Body of pancreas (tissue), 4 donors: ENCODE measurements at regions not wholly inside any gene's neighbourhood (a gene's known extent, or its start where the extent isn't known, plus 50 kb on each side); places are given as distances from the start of the nearest gene placed in this dataset.

Source experiments
- ATAC-seq: fragments of 150-250 bp; one replicate; pipeline ENCODE4 v1.9.1; 2016
- DNase-seq, 4 donors: peaks; one replicate each; pipeline ENCODE4 v3.0.0-alpha.2; 2019
- H3K27ac ChIP-seq, 4 donors: fragments of 200-600 bp; sonication (generic); 1 replicate in 3 of 4; 2 replicates in 1 of 4; pipeline versions ENCODE4 v1.5.1 to v1.6.1; 2016 to 2019; ENCODE audit warnings: mild to moderate bottlenecking in 1 of 4, mixed read lengths in 1 of 4, moderate library complexity in 1 of 4
- H3K27me3 ChIP-seq, 2 donors: fragments of 200-600 bp; sonication (generic); one replicate each; pipeline ENCODE4 v1.6.0; 2016; ENCODE audit warnings: mild to moderate bottlenecking in 1 of 2
- H3K36me3 ChIP-seq, 2 donors: fragments of 200-600 bp; sonication (generic); replicated peaks in 1 of 2; 2 replicates each; pipeline ENCODE4 v1.5.1; 2016; ENCODE audit warnings: low read depth in 2 of 2; ENCODE audit not compliant: insufficient read depth in 1 of 2
- H3K4me1 ChIP-seq: fragments of 200-600 bp; sonication (generic); one replicate; pipeline ENCODE4 v1.6.0; 2016
- H3K4me3 ChIP-seq, 2 donors: fragments of 200-600 bp; sonication (generic); 1 replicate in 1 of 2; 2 replicates in 1 of 2; pipeline ENCODE4 v1.5.1; 2016 to 2019
- H3K9me3 ChIP-seq, 3 donors: fragments of 200-600 bp; sonication (generic); 1 replicate in 2 of 3; 2 replicates in 1 of 3; pipeline ENCODE4 v1.5.1; 2016
- CTCF ChIP-seq, 7 experiments: fragments of 450-650 bp in 4 of 7; fragments of 200-600 bp in 3 of 7; sonication (generic) in 3 of 7; IDR thresholded peaks; one replicate each; pipeline ENCODE4 v1.5.1; 2016 to 2019; ENCODE audit warnings: antibody characterized with exemption in 7 of 7
- POLR2A ChIP-seq, 3 donors: fragments of 450-650 bp; IDR thresholded peaks; one replicate each; pipeline ENCODE4 v1.6.1; 2016; ENCODE audit warnings: antibody characterized with exemption in 3 of 3, mild to moderate bottlenecking in 2 of 3
- WGBS, 2 donors: methylation state at CpG; one replicate each; pipeline ENCODE4 v1.1.5; 2017; 5-methylcytosine and 5-hydroxymethylcytosine counted together
- intact Hi-C: fragments of 100-400 bp; cut with DNase I; formaldehyde crosslinking; loops from one replicate; pipeline ENCODE4 v1.15.1; 2023

- H3K27me3 ChIP-seq = no peaks in the 10 kb centered on the region
- H3K27ac ChIP-seq = no peak overlapping the region
- H3K9me3 ChIP-seq = peaks cover 0 to 6% (median 0%) of the 10 kb centered on the region in 3 donors
- H3K4me1 ChIP-seq = peaks cover 15% of the 10 kb centered on the region
- ATAC-seq (no peak), DNase-seq (no peak)
- intact Hi-C loops = no loop called here
- WGBS, 2 donors = 87 to 98% methylated on average over 4 of the region's 4 CpGs
- TF ChIP-seq CTCF (IDR thresholded peaks at IDR 0.05) = no peak
- TF ChIP-seq POLR2A (IDR thresholded peaks at IDR 0.05) = no peak
- no peaks in the 10 kb centered on the region for H3K36me3 ChIP-seq
- no peak overlapping the region for H3K4me3 ChIP-seq
Observed at GRCh38 chr5:124584991-124585715, 161.3 kb downstream of the ZNF608 start.

- Histone ChIP-seq H3K27me3 (no peaks in the 10 kb centered on the region), H3K9me3 (peaks cover 0 to 6% (median 0%) of the 10 kb centered on the region in 3 donors), H3K27ac (no peak overlapping the region), H3K36me3 (no peaks in the 10 kb centered on the region), H3K4me1 (peaks cover 15% of the 10 kb centered on the region), H3K4me3 (no peak overlapping the region)
- no peak for DNase-seq
- 88 to 97% methylated on average over 7 of the region's 7 CpGs for WGBS, 2 donors
- ATAC-seq = no peak
- TF ChIP-seq CTCF (IDR thresholded peaks at IDR 0.05) (no peak), POLR2A (IDR thresholded peaks at IDR 0.05) (no peak)
- intact Hi-C loops = no loop called here
Observed at GRCh38 chr5:124583469-124584350, 162.7 kb downstream of the ZNF608 start.

GRCh38 chr5:124582561-124582840 is 163.9 kb downstream of the ZNF608 start:
- Histone ChIP-seq H3K4me1 (peaks cover 15% of the 10 kb centered on the region), H3K4me3 (no peak overlapping the region), H3K27me3 (no peaks in the 10 kb centered on the region), H3K27ac (no peak overlapping the region), H3K9me3 (peaks cover 0 to 6% (median 0%) of the 10 kb centered on the region in 3 donors), H3K36me3 (no peaks in the 10 kb centered on the region)
- TF ChIP-seq POLR2A (IDR thresholded peaks at IDR 0.05) (no peak), CTCF (IDR thresholded peaks at IDR 0.05) (no peak)
- intact Hi-C loops = no loop called here
- no peak for DNase-seq
- no peak for ATAC-seq
- WGBS, 2 donors = 100% methylated on average over 1 of the region's 1 CpG

GRCh38 chr5:124581738-124582560 is 164.5 kb downstream of the ZNF608 start:
- Histone ChIP-seq H3K4me3 (no peak overlapping the region), H3K27me3 (no peaks in the 10 kb centered on the region), H3K27ac (peak overlapping the region; percentile 57 to 74 (median 64)), H3K4me1 (peaks cover 15% of the 10 kb centered on the region), H3K36me3 (no peaks in the 10 kb centered on the region), H3K9me3 (peaks cover 0 to 6% (median 0%) of the 10 kb centered on the region in 3 donors)
- ATAC-seq = no peak
- DNase-seq = no peak
- intact Hi-C loops = no loop called here
- no peak for TF ChIP-seq POLR2A (IDR thresholded peaks at IDR 0.05)
- TF ChIP-seq CTCF (IDR thresholded peaks at IDR 0.05) = no peak
- WGBS, 2 donors = 78 to 81% methylated on average over 10 of the region's 10 CpGs
